GM10248 (cell line): ENCODE measurements at regions not wholly inside any gene's neighbourhood (a gene's known extent, or its start where the extent isn't known, plus 50 kb on each side); places are given as distances from the start of the nearest gene placed in this dataset.

Source experiments
- CTCF ChIA-PET: fragments of 300-600 bp; sonication (Branson Sonifier 250); formaldehyde crosslinking; extraction: SDS; loops from one replicate; lab custom pipeline; 2021; ENCODE audit warnings: antibody characterized with exemption; lab: Yijun Ruan, JAX
- POLR2A ChIA-PET: fragments of 350-650 bp; sonication (Branson Sonifier 250); formaldehyde crosslinking; extraction: SDS; loops from one replicate; lab custom pipeline; 2020; ENCODE audit warnings: antibody characterized with exemption; lab: Yijun Ruan, JAX
- DNase-seq: peaks from one replicate; pipeline ENCODE4 v3.0.0; 2012; ENCODE audit errors: extremely low spot score
- TF ChIP-seq, protein P1 (sequence below): IDR thresholded peaks from 2 replicates; pipeline ENCODE4 v1.5.1; 2012; ENCODE audit warnings: mild to moderate bottlenecking, low read depth; ENCODE audit errors: extremely low read depth, missing control alignments, control extremely low read depth

DNA sequence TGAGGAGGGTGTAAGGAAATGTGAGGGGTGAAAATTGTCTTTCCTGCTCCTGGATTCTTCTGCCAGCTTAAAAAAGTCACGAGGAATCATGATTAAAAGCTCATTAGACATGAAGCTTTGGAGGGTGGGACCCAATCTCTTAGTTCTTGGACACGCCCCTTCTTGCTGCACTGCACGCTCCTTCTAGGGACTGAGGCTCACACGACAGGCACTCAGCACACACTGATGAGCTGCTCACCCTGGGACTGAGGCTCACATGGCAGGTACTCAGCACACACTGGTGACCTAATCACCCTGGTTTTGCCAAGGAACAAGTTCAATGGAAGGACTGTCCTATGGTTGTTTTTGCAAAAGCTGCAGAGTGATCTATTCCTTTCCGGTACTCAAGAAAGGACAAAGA, 65.8 kb upstream of the ELMO1 start:
- TF ChIP-seq, protein P1, sequence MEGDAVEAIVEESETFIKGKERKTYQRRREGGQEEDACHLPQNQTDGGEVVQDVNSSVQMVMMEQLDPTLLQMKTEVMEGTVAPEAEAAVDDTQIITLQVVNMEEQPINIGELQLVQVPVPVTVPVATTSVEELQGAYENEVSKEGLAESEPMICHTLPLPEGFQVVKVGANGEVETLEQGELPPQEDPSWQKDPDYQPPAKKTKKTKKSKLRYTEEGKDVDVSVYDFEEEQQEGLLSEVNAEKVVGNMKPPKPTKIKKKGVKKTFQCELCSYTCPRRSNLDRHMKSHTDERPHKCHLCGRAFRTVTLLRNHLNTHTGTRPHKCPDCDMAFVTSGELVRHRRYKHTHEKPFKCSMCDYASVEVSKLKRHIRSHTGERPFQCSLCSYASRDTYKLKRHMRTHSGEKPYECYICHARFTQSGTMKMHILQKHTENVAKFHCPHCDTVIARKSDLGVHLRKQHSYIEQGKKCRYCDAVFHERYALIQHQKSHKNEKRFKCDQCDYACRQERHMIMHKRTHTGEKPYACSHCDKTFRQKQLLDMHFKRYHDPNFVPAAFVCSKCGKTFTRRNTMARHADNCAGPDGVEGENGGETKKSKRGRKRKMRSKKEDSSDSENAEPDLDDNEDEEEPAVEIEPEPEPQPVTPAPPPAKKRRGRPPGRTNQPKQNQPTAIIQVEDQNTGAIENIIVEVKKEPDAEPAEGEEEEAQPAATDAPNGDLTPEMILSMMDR: no peak
- ChIA-PET POLR2A (no interaction called here), CTCF (no interaction called here)
- no peak for DNase-seq

DNA sequence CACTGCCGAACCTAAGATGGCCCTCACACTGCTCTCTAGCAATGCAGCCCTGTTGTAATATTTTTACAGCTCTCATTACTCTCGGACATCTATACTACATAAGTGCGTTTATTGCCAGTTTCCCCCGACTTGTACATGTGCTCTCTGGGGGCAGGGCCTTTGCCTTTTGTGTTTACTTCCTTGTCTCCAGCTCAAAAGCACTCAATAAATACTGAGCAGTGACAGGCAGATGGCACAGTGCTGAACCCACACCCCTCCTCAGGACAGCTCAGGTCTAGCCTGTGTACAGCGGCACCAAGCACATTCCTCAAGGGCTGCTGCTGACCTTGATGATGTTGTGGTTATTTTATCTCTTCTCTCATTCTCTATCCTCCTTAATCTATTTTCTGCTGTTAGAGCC, 68.0 kb upstream of the ELMO1 start:
- ChIA-PET CTCF (interaction anchor here (0.8 to 2.8 kb wide), 4 partner anchors 9 to 25 kb away, joined by 3 to 15 read pairs (median 4); no protein-coding TSS in a partner anchor), POLR2A (no interaction called here)
- no peak for DNase-seq
- TF ChIP-seq, protein P1: no peak

DNA sequence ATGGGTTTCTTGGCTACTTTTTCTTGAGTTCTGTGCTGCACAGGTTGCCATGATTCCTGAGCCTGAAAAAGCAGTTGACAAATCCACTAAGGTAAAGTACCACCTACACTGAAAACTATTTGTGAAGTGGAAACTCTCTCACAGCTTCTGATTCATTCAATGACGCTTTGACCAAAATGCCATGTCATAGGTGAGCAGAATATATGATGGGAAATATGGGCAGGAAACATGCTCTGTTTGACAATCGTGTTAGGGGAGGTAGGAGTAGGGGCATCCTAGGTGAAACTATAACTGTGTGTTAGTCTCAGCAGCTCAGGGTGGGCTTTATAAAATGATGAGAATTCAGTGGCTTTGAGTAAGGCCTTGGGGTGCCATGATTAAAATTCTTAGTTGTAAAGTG, 69.6 kb upstream of the ELMO1 start:
- POLR2A ChIA-PET: no interaction called here
- DNase-seq: no peak
- TF ChIP-seq, protein P1: no peak
- CTCF ChIA-PET: interaction anchor here (1.3 to 2.8 kb wide), 2 partner anchors 11 kb away, joined by 3 to 15 read pairs; no protein-coding TSS in a partner anchor

DNA sequence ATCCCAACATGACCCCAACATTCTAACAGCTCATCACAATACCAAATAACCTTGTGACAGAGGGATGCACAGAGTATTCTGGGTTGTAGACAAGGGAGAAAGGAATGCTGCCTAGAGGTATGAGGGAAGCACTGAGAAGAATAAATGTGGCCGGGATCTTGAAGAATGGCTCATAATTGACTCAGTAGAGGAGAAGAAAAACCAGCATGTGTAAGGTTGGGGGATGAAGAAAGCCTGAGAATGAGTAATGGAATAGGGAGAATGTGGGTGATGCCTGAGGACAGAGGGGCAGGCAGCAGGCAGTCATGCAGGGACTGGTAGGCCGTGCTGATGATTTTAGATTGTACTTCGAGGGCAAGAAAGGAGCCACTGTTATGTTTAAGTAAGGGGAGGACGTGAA, 75.4 kb upstream of the ELMO1 start:
- ChIA-PET CTCF (interaction anchor here (2.2 kb wide), 1 partner anchor 28 kb away, joined by 7 read pairs; no protein-coding TSS in a partner anchor), POLR2A (no interaction called here)
- TF ChIP-seq, protein P1: no peak
- no peak for DNase-seq

DNA sequence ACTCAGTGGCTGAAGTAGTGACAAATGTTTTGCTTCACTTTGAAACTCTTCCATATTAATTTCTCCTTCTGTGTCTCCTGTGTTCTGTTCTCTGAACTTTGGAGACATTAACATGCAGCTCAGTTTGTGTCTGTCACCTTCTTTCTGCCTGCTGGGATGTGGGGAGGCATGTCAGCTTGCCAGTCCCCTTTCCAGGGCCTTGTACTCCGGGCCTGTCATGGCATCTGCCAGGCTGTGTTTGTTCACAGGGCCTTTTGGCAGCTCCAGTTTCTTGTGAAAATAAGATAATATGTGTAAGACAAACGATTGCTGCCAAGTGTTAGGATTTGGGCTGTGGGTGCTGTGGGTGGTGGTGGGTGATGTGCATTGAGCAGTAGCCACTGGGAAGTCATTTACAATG, 76.1 kb upstream of the ELMO1 start:
- TF ChIP-seq, protein P1: no peak
- ChIA-PET CTCF (interaction anchor here (1.1 to 2.2 kb wide), 2 partner anchors 29 to 393 kb away, joined by 3 to 7 read pairs; no protein-coding TSS in a partner anchor), POLR2A (no interaction called here)
- DNase-seq: no peak

DNA sequence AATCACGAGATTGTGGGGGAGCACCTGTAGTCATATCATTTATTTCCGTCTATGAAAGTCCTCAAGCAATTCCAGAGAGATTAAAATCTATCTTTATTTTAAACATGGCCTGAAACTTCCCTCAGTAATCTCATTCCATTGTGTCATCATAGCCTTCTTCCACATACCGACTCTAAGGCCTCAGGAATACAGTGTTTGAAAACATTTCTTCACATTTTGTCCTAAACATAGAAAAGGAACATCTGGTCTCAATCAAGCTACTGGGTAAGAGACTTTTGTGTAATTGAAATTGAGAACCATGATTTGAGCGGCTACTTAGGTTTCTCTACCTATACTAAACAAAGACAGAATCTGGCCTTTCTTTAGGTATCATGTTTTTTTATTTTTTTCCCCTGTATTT, 78.0 kb upstream of the ELMO1 start:
- no peak for DNase-seq
- ChIA-PET POLR2A (no interaction called here), CTCF (no interaction called here)
- TF ChIP-seq, protein P1: no peak
